Keratinocyte (primary cell): ENCODE measurements at regions not wholly inside any gene's neighbourhood (a gene's known extent, or its start where the extent isn't known, plus 50 kb on each side); places are given as distances from the start of the nearest gene placed in this dataset.
A peak's percentile ranks its signal among the peaks of the same experiment; 100 is the strongest.

Experiments used
- CTCF ChIP-seq, 3 experiments: IDR thresholded peaks in 1 of 3; conservative IDR thresholded peaks in 1 of 3; optimal IDR thresholded peaks in 1 of 3; 2 replicates in 2 of 3; 3 replicates in 1 of 3; pipeline versions ENCODE3 to v1.5.1; 2011; ENCODE audit warnings: low read length in 3 of 3, mild to moderate bottlenecking in 3 of 3, moderate library complexity in 2 of 3, control low read depth in 1 of 3, inconsistent platforms in 1 of 3; ENCODE audit not compliant: insufficient read depth in 2 of 3; ENCODE audit errors: extremely low read depth in 1 of 3
- EZH2 ChIP-seq: IDR thresholded peaks from one replicate; pipeline ENCODE4 v1.6.1; 2012; ENCODE audit warnings: inconsistent platforms, mild to moderate bottlenecking, low read length, moderate library complexity

GRCh38 chr4:1547856-1548826, 136.0 kb downstream of the FAM53A start:
- TF ChIP-seq CTCF (optimal IDR thresholded peaks at IDR 0.05 in 1 of 3, IDR thresholded peaks at IDR 0.05 in 1 of 3, conservative IDR thresholded peaks at IDR 0.05 in 1 of 3; ENCODE audit: extremely low read depth in 1 of 3, insufficient read depth in 2 of 3, low read length in 3 of 3) (no peak), EZH2 (peak; percentile 44)
